ENCODE measurements at regions not wholly inside any gene's neighbourhood (a gene's known extent, or its start where the extent isn't known, plus 50 kb on each side); places are given as distances from the start of the nearest gene placed in this dataset.

GRCh38 chr3:167909504-167909896 is 174.0 kb downstream of the SERPINI1 start:
- TF ChIP-seq CTCF (IDR thresholded peaks at IDR 0.05) (no peak), ZFX (IDR thresholded peaks at IDR 0.05; ENCODE audit: borderline replicate concordance) (no peak)
